ENCODE measurements at regions not wholly inside any gene's neighbourhood (a gene's known extent, or its start where the extent isn't known, plus 50 kb on each side); places are given as distances from the start of the nearest gene placed in this dataset.

- FAIRE-seq, result no peak
These were observed 642.9 kb downstream of the BRINP3 start for GRCh38 chr1:189834813-189835212.

GRCh38 chr1:189847613-189848012, 630.1 kb downstream of the BRINP3 start:
- no peak for FAIRE-seq

- FAIRE-seq, result no peak
These were observed 625.8 kb downstream of the BRINP3 start for GRCh38 chr1:189851806-189852367.

GRCh38 chr1:189859385-189859977, 618.2 kb downstream of the BRINP3 start:
- FAIRE-seq, result no peak

- no peak for FAIRE-seq
These were observed 611.1 kb downstream of the BRINP3 start for GRCh38 chr1:189866606-189867005.

GRCh38 chr1:189868021-189868420, 609.6 kb downstream of the BRINP3 start:
- FAIRE-seq, result no peak

GRCh38 chr1:189874715-189875435, 602.8 kb downstream of the BRINP3 start:
- no peak for FAIRE-seq

GRCh38 chr1:189880135-189880534, 597.5 kb downstream of the BRINP3 start:
- no peak for FAIRE-seq

- no peak for FAIRE-seq
These were observed 577.8 kb downstream of the BRINP3 start for GRCh38 chr1:189899686-189900425.

GRCh38 chr1:189904509-189904908, 573.2 kb downstream of the BRINP3 start:
- no peak for FAIRE-seq

- no peak for FAIRE-seq
These were observed 569.6 kb downstream of the BRINP3 start for GRCh38 chr1:189908113-189908512.

GRCh38 chr1:189921613-189922012, 556.1 kb downstream of the BRINP3 start:
- no peak for FAIRE-seq

GRCh38 chr1:189927641-189928040, 550.0 kb downstream of the BRINP3 start:
- FAIRE-seq, result no peak

- no peak for FAIRE-seq
These were observed 548.1 kb downstream of the BRINP3 start for GRCh38 chr1:189929501-189930099.

GRCh38 chr1:189936861-189937260, 540.8 kb downstream of the BRINP3 start:
- FAIRE-seq, result no peak

- FAIRE-seq, result no peak
These were observed 537.7 kb downstream of the BRINP3 start for GRCh38 chr1:189939967-189940366.

- FAIRE-seq, result no peak
These were observed 535.7 kb downstream of the BRINP3 start for GRCh38 chr1:189941922-189942321.

- no peak for FAIRE-seq
These were observed 518.9 kb downstream of the BRINP3 start for GRCh38 chr1:189958756-189959155.

GRCh38 chr1:189960769-189961168, 516.9 kb downstream of the BRINP3 start:
- no peak for FAIRE-seq

- FAIRE-seq, result no peak
These were observed 515.5 kb downstream of the BRINP3 start for GRCh38 chr1:189962181-189962580.

GRCh38 chr1:189970331-189971230, 507.1 kb downstream of the BRINP3 start:
- FAIRE-seq, result no peak

- no peak for FAIRE-seq
These were observed 506.0 kb downstream of the BRINP3 start for GRCh38 chr1:189971656-189972055.
